ENCODE measurements at regions not wholly inside any gene's neighbourhood (a gene's known extent, or its start where the extent isn't known, plus 50 kb on each side); places are given as distances from the start of the nearest gene placed in this dataset.
"Not testable (repeated sequence)": the region's sequence is repeated elsewhere in the genome, so short reads cannot be mapped to it uniquely, and the experiment has no call there.

- Mint-ChIP-seq H3K27ac (ENCODE audit: unreplicated experiment) (no peak overlapping the region), H3K36me3 (ENCODE audit: low read depth) (peaks cover 10% of the 10 kb centered on the region), H3K9me3 (peaks cover 21% of the 10 kb centered on the region), H3K4me1 (peaks cover 6% of the 10 kb centered on the region), H3K4me3 (no peak overlapping the region), H3K27me3 (ENCODE audit: low read depth) (no peaks in the 10 kb centered on the region)
- no peak for DNase-seq (ENCODE audit: low read depth, low spot score)
- TF ChIP-seq CTCF (conservative IDR thresholded peaks at IDR 0.05): no peak
These were observed 319.0 kb upstream of the INTU start for GRCh38 chr4:127313767-127314166.

GRCh38 chr4:127327491-127327890 is 305.3 kb upstream of the INTU start:
- Mint-ChIP-seq H3K27me3 (ENCODE audit: low read depth) (no peaks in the 10 kb centered on the region), H3K4me3 (no peak overlapping the region), H3K36me3 (ENCODE audit: low read depth) (no peaks in the 10 kb centered on the region), H3K4me1 (no peaks in the 10 kb centered on the region), H3K27ac (ENCODE audit: unreplicated experiment) (no peak overlapping the region), H3K9me3 (peaks cover 9% of the 10 kb centered on the region)
- DNase-seq (ENCODE audit: low read depth, low spot score): no peak
- TF ChIP-seq CTCF (conservative IDR thresholded peaks at IDR 0.05): no peak

GRCh38 chr4:127335073-127335620 is 297.6 kb upstream of the INTU start:
- H3K36me3 Mint-ChIP-seq (ENCODE audit: low read depth): no peaks in the 10 kb centered on the region
- H3K27me3 Mint-ChIP-seq (ENCODE audit: low read depth): no peaks in the 10 kb centered on the region
- no peak overlapping the region for H3K27ac Mint-ChIP-seq (ENCODE audit: unreplicated experiment)
- no peak overlapping the region for H3K4me3 Mint-ChIP-seq
- DNase-seq (ENCODE audit: low read depth, low spot score): no peak
- peaks cover 6% of the 10 kb centered on the region for H3K9me3 Mint-ChIP-seq
- H3K4me1 Mint-ChIP-seq: no peaks in the 10 kb centered on the region
- no peak for TF ChIP-seq CTCF (conservative IDR thresholded peaks at IDR 0.05)

- Mint-ChIP-seq H3K4me3 (no peak overlapping the region), H3K4me1 (no peaks in the 10 kb centered on the region)
These were observed 297.0 kb upstream of the INTU start for GRCh38 chr4:127335732-127336131.

GRCh38 chr4:127343123-127343522 is 289.6 kb upstream of the INTU start:
- not testable (repeated sequence) for H3K27ac Mint-ChIP-seq (ENCODE audit: unreplicated experiment); H3K9me3 Mint-ChIP-seq; H3K4me1 Mint-ChIP-seq; H3K36me3 Mint-ChIP-seq (ENCODE audit: low read depth); H3K27me3 Mint-ChIP-seq (ENCODE audit: low read depth); DNase-seq (ENCODE audit: low read depth, low spot score); H3K4me3 Mint-ChIP-seq

More at GRCh38 chr4:127335732-127336131, 297.0 kb upstream of the INTU start:
- peaks cover 6% of the 10 kb centered on the region for H3K9me3 Mint-ChIP-seq
- no peaks in the 10 kb centered on the region for H3K36me3 Mint-ChIP-seq (ENCODE audit: low read depth)
- TF ChIP-seq CTCF (conservative IDR thresholded peaks at IDR 0.05): no peak
- DNase-seq (ENCODE audit: low read depth, low spot score): no peak
- no peak overlapping the region for H3K27ac Mint-ChIP-seq (ENCODE audit: unreplicated experiment)
- no peaks in the 10 kb centered on the region for H3K27me3 Mint-ChIP-seq (ENCODE audit: low read depth)

GRCh38 chr4:127344071-127344470 is 288.7 kb upstream of the INTU start:
- no peak for TF ChIP-seq CTCF (conservative IDR thresholded peaks at IDR 0.05)
- Mint-ChIP-seq H3K4me1 (no peaks in the 10 kb centered on the region), H3K27me3 (ENCODE audit: low read depth) (no peaks in the 10 kb centered on the region), H3K27ac (ENCODE audit: unreplicated experiment) (no peak overlapping the region), H3K9me3 (peaks cover 9% of the 10 kb centered on the region), H3K36me3 (ENCODE audit: low read depth) (no peaks in the 10 kb centered on the region), H3K4me3 (no peak overlapping the region)
- no peak for DNase-seq (ENCODE audit: low read depth, low spot score)

Measured in neural crest cell (in vitro differentiated cells).